ENCODE measurements at regions not wholly inside any gene's neighbourhood (a gene's known extent, or its start where the extent isn't known, plus 50 kb on each side); places are given as distances from the start of the nearest gene placed in this dataset.

DNA sequence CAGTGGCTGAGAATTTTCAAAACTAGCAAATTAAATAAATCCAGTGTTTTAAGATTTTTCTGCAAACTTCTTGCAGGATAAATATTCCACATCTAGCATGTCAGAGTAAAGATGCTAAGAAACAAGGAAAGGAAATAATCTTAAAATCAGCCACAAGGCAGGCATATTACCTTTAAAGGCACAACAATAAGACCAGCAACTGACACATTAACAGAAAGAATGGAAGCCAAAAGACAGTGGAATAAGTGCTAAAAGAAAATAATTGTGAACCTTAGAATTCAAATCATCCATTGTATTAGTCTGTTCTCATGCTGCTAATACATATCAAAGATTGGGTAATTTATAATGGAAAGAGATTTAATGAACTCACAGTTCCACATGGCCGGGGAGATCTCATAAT is 132.4 kb downstream of the FAR1 start:
- H2BK20ac ChIP-seq (ENCODE audit: low read depth, low read length, poor library complexity, severe bottlenecking) = no peak overlapping the region
- H2AFZ ChIP-seq (ENCODE audit: low read length) = no peak overlapping the region
- no peak overlapping the region for H3K27ac ChIP-seq (ENCODE audit: insufficient read length, low read depth, low read length)
- H3K36me3 Mint-ChIP-seq (ENCODE audit: insufficient read depth in 1 of 3, low read depth in 3 of 3) = peaks cover 0 to 12% (median 2%) of the 10 kb centered on the region in 3 experiments; a peak in 4 of 7 replicates
- H3K27me3 Mint-ChIP-seq (ENCODE audit: low read depth) = no peaks in the 10 kb centered on the region
- H3K56ac ChIP-seq (ENCODE audit: insufficient read length, low read depth, low read length) = no peak overlapping the region
- no peaks in the 10 kb centered on the region for H3K79me2 ChIP-seq (ENCODE audit: insufficient read depth, low read length)
- H3K27ac Mint-ChIP-seq = no peak overlapping the region
- no peak overlapping the region for H3K9ac ChIP-seq (ENCODE audit: extremely low read depth, insufficient read length, low read length)
- H3K23me2 ChIP-seq (ENCODE audit: insufficient read length, low read depth, low read length, poor library complexity, severe bottlenecking) = no peaks in the 10 kb centered on the region
- no peaks in the 10 kb centered on the region for H3K9me3 ChIP-seq (ENCODE audit: control insufficient read depth, low read depth, low read length)
- no peak overlapping the region for H2BK120ac ChIP-seq (ENCODE audit: low read depth, low read length, poor library complexity, severe bottlenecking)
- DNase-seq = no peak
- WGBS (ENCODE audit: extremely low coverage, insufficient read length, low lambda C conversion rate) = no CpG with 5 or more reads among the region's 1 CpG
- H2BK15ac ChIP-seq (ENCODE audit: low read depth, low read length) = no peak overlapping the region
- H3K4me1 ChIP-seq (ENCODE audit: insufficient read depth, low read length) = no peaks in the 10 kb centered on the region
- no peak overlapping the region for H3K4me3 Mint-ChIP-seq
- no peak overlapping the region for H3T11ph ChIP-seq (ENCODE audit: low read length)
- no peak overlapping the region for H3K14ac ChIP-seq (ENCODE audit: insufficient read depth, low read length)
- no peak overlapping the region for H3K4ac ChIP-seq (ENCODE audit: low read depth, low read length)
- no peaks in the 10 kb centered on the region for H3K4me1 Mint-ChIP-seq
- H3K79me1 ChIP-seq (ENCODE audit: insufficient read depth, low read depth, low read length, poor library complexity, severe bottlenecking) = no peaks in the 10 kb centered on the region
- H2BK12ac ChIP-seq (ENCODE audit: insufficient read length, low read depth, low read length) = no peak overlapping the region
- H2AK5ac ChIP-seq (ENCODE audit: insufficient read length, low read length) = no peak overlapping the region
- peaks cover 20 to 27% of the 10 kb centered on the region in 2 experiments; a peak in 4 of 5 replicates for H3K9me3 Mint-ChIP-seq
- H4K5ac ChIP-seq (ENCODE audit: insufficient read length, low read depth, low read length) = no peak overlapping the region
- no peak overlapping the region for H4K8ac ChIP-seq (replicated peaks; ENCODE audit: insufficient read length, low read depth, low read length)
- no peak overlapping the region for H3K23ac ChIP-seq (ENCODE audit: insufficient read length, low read depth, low read length)
- TF ChIP-seq, protein P1, sequence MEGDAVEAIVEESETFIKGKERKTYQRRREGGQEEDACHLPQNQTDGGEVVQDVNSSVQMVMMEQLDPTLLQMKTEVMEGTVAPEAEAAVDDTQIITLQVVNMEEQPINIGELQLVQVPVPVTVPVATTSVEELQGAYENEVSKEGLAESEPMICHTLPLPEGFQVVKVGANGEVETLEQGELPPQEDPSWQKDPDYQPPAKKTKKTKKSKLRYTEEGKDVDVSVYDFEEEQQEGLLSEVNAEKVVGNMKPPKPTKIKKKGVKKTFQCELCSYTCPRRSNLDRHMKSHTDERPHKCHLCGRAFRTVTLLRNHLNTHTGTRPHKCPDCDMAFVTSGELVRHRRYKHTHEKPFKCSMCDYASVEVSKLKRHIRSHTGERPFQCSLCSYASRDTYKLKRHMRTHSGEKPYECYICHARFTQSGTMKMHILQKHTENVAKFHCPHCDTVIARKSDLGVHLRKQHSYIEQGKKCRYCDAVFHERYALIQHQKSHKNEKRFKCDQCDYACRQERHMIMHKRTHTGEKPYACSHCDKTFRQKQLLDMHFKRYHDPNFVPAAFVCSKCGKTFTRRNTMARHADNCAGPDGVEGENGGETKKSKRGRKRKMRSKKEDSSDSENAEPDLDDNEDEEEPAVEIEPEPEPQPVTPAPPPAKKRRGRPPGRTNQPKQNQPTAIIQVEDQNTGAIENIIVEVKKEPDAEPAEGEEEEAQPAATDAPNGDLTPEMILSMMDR (conservative IDR thresholded peaks at IDR 0.05) = no peak
- H4K20me1 ChIP-seq (ENCODE audit: control insufficient read depth, insufficient read depth, insufficient read length) = no peaks in the 10 kb centered on the region
- H2BK5ac ChIP-seq (ENCODE audit: insufficient read length, low read length) = no peak overlapping the region
- H4K91ac ChIP-seq (ENCODE audit: insufficient read length, low read depth, low read length) = no peak overlapping the region
- H3K27me3 ChIP-seq (ENCODE audit: insufficient read depth, low read length) = no peaks in the 10 kb centered on the region
- H3K4me2 ChIP-seq (ENCODE audit: insufficient read depth, insufficient read length, low read length) = no peak overlapping the region
- H3K18ac ChIP-seq (ENCODE audit: insufficient read length, low read depth, low read length) = no peak overlapping the region

Measured in H9 (cell line).